Cardiac muscle cell (in vitro differentiated cells and primary cell): ENCODE measurements at regions not wholly inside any gene's neighbourhood (a gene's known extent, or its start where the extent isn't known, plus 50 kb on each side); places are given as distances from the start of the nearest gene placed in this dataset.

Experiments
- DNase-seq, 2 donors: peaks; one replicate each; pipeline versions ENCODE4 v3.0.0 to v3.0.0-alpha.2; 2010 to 2017; ENCODE audit warnings: low read depth in 1 of 2, low spot score in 1 of 2
- H3K27ac ChIP-seq: fragments of 200-600 bp; sonication (generic); 2 replicates; pipeline ENCODE4 v1.5.1; 2016
- H3K27me3 ChIP-seq: fragments of 200-600 bp; sonication (generic); 2 replicates; pipeline ENCODE4 v1.6.0; 2016; ENCODE audit warnings: control low read depth
- H3K36me3 ChIP-seq: fragments of 200-600 bp; sonication (generic); 2 replicates; pipeline ENCODE4 v1.5.1; 2016; ENCODE audit warnings: control low read depth
- H3K4me1 ChIP-seq: fragments of 200-600 bp; sonication (generic); 2 replicates; pipeline ENCODE4 v1.8.1; 2017; ENCODE audit warnings: low read depth, mild to moderate bottlenecking, mixed run types
- H3K4me3 ChIP-seq: fragments of 200-600 bp; sonication (generic); 2 replicates; pipeline ENCODE4 v1.5.1; 2016; ENCODE audit warnings: mild to moderate bottlenecking
- H3K9me3 ChIP-seq: fragments of 200-600 bp; sonication (generic); 2 replicates; pipeline ENCODE4 v1.5.1; 2017; ENCODE audit warnings: low read depth, mild to moderate bottlenecking, control low read depth
- CTCF ChIP-seq: IDR thresholded peaks from 2 replicates; pipeline ENCODE4 v1.5.1; 2012; ENCODE audit warnings: low read depth, mild to moderate bottlenecking, low read length

- Histone ChIP-seq H3K4me3 (no peak overlapping the region), H3K9me3 (no peaks in the 10 kb centered on the region), H3K4me1 (no peaks in the 10 kb centered on the region), H3K36me3 (no peaks in the 10 kb centered on the region), H3K27ac (no peak overlapping the region), H3K27me3 (no peaks in the 10 kb centered on the region)
- no peak for DNase-seq
- no peak for TF ChIP-seq CTCF
Measured at GRCh38 chr9:80259079-80259478, 687.3 kb downstream of the TLE4 start.

GRCh38 chr9:80251778-80252177 lies 680.0 kb downstream of the TLE4 start:
- TF ChIP-seq CTCF: no peak
- Histone ChIP-seq H3K4me1 (no peaks in the 10 kb centered on the region), H3K4me3 (no peak overlapping the region), H3K36me3 (no peaks in the 10 kb centered on the region), H3K27ac (no peak overlapping the region), H3K9me3 (no peaks in the 10 kb centered on the region), H3K27me3 (no peaks in the 10 kb centered on the region)
- DNase-seq: no peak

- DNase-seq: no peak
- Histone ChIP-seq H3K4me3 (no peak overlapping the region), H3K27ac (no peak overlapping the region), H3K36me3 (no peaks in the 10 kb centered on the region), H3K4me1 (no peaks in the 10 kb centered on the region), H3K9me3 (no peaks in the 10 kb centered on the region), H3K27me3 (no peaks in the 10 kb centered on the region)
- no peak for TF ChIP-seq CTCF
Measured at GRCh38 chr9:80242022-80242421, 670.3 kb downstream of the TLE4 start.

- DNase-seq: no peak
- no peak overlapping the region for H3K27ac ChIP-seq
- no peak overlapping the region for H3K4me3 ChIP-seq
- no peaks in the 10 kb centered on the region for H3K36me3 ChIP-seq
- H3K4me1 ChIP-seq: no peaks in the 10 kb centered on the region
- TF ChIP-seq CTCF: no peak
- no peaks in the 10 kb centered on the region for H3K27me3 ChIP-seq
- H3K9me3 ChIP-seq: no peaks in the 10 kb centered on the region
Measured at GRCh38 chr9:80235752-80236151, 664.0 kb downstream of the TLE4 start.

- no peak overlapping the region for H3K27ac ChIP-seq
- H3K9me3 ChIP-seq: no peaks in the 10 kb centered on the region
- no peak for DNase-seq
- H3K36me3 ChIP-seq: no peaks in the 10 kb centered on the region
- TF ChIP-seq CTCF: no peak
- no peaks in the 10 kb centered on the region for H3K27me3 ChIP-seq
- H3K4me1 ChIP-seq: no peaks in the 10 kb centered on the region
- H3K4me3 ChIP-seq: no peak overlapping the region
Measured at GRCh38 chr9:80233906-80234305, 662.1 kb downstream of the TLE4 start.
